ENCODE measurements at regions not wholly inside any gene's neighbourhood (a gene's known extent, or its start where the extent isn't known, plus 50 kb on each side); places are given as distances from the start of the nearest gene placed in this dataset.
"Not testable (repeated sequence)": the region's sequence is repeated elsewhere in the genome, so short reads cannot be mapped to it uniquely, and the experiment has no call there.

DNA sequence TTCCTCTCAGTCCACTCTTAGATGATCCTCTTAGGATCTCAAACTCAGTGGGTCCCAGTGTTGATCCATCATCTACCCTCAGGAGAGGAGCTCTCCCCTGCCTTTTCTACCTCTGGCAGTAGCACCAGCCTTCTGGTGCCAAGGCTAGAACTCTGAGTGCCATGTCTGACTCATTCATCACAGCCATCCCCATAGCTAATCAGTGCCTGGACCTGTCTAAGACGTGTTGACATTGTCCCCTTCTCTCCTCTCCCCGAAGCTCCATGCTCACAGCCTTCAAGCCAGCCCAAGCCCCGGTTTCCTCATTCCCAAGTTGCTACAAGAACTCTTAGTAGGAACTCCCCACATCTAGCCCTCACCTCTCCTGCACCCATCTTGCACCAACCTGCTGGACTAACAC is 73.5 kb upstream of the GRIN2A start:
- Histone ChIP-seq H3K9me3 (ENCODE audit: low read length) (no peaks in the 10 kb centered on the region), H3K4me2 (ENCODE audit: low read length) (no peak overlapping the region), H3K4me3 (ENCODE audit: low read depth, low read length, poor library complexity, severe bottlenecking) (no peak overlapping the region), H3K27ac (ENCODE audit: low read depth, low read length, poor library complexity, severe bottlenecking) (no peak overlapping the region), H4K20me1 (ENCODE audit: insufficient read depth, low read length) (no peaks in the 10 kb centered on the region), H3K79me2 (ENCODE audit: insufficient read depth, low read depth, low read length) (no peaks in the 10 kb centered on the region), H2AFZ (ENCODE audit: low read length) (no peak overlapping the region), H3K9me2 (ENCODE audit: insufficient read depth, low read length) (no peaks in the 10 kb centered on the region), H3K36me3 (ENCODE audit: insufficient read depth, low read length) (no peaks in the 10 kb centered on the region), H3K4me1 (ENCODE audit: insufficient read depth, low read length, poor library complexity, severe bottlenecking) (peaks cover 17% of the 10 kb centered on the region)
- BruUV-seq (replicated peaks): no TSS peak
- CTCF ChIA-PET (ENCODE audit: unreplicated experiment): interaction anchor here (2.7 kb wide), 1 partner anchor 255 kb away, joined by 11 read pairs; no protein-coding TSS in a partner anchor
- no peak for DNase-seq (ENCODE audit: low spot score)
- intact Hi-C loops (cut with micrococcal nuclease; ENCODE audit: unreplicated experiment): loop anchor here (1.0 to 5.0 kb wide), 3 partner anchors 57 to 482 kb away; no protein-coding TSS in a partner anchor
- POLR2A ChIA-PET: interaction anchor here (1.3 kb wide), 1 partner anchor 256 kb away, joined by 3 read pairs; no protein-coding TSS in a partner anchor
- TF ChIP-seq EZH2phosphoT487 (IDR thresholded peaks at IDR 0.05; ENCODE audit: borderline replicate concordance, low read depth, low read length): no peak
- TF ChIP-seq, protein P1, sequence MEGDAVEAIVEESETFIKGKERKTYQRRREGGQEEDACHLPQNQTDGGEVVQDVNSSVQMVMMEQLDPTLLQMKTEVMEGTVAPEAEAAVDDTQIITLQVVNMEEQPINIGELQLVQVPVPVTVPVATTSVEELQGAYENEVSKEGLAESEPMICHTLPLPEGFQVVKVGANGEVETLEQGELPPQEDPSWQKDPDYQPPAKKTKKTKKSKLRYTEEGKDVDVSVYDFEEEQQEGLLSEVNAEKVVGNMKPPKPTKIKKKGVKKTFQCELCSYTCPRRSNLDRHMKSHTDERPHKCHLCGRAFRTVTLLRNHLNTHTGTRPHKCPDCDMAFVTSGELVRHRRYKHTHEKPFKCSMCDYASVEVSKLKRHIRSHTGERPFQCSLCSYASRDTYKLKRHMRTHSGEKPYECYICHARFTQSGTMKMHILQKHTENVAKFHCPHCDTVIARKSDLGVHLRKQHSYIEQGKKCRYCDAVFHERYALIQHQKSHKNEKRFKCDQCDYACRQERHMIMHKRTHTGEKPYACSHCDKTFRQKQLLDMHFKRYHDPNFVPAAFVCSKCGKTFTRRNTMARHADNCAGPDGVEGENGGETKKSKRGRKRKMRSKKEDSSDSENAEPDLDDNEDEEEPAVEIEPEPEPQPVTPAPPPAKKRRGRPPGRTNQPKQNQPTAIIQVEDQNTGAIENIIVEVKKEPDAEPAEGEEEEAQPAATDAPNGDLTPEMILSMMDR (conservative IDR thresholded peaks at IDR 0.05; ENCODE audit: low read length): no peak

DNA sequence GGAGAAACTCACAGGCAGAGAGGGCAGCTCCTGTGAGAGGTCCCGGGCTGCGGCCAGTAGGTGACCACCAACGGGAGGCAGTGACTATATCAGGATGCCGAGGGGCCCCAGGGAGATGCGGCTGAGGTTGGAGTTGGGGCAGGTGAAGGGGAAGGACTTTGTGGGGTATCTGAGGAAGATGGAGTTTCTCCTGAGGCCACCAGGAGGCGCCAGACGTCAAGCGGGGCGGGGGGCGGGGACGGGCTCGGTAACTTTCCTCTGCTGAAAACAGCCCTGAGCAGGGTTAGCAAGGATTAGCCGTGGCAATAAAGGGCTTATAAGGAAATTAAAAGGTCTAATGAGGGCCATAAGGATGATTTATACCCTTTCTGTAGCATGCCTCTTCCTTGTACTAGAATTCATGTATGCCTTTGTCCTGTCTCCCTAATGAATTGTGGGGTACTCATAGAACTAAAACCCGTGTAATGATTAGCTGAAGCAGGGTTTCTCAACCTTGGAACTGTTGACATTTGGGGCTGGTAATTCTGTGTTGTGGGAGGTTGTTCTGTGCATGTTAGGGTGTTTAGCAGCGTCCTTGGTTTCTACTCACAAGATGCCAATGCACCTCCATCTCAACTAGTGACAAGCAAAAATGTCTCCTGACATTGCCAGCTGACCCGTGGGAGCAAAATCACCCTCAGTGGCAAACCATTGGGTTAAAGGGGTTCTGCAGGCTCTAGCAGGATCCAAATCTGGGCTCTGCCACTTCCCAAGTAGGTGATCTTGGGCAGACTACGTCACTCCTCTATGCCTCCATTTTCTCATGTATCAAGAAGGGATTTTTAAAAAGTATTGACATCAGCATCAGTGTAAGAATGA is 74.8 kb upstream of the GRIN2A start:
- no peaks in the 10 kb centered on the region for H3K9me2 ChIP-seq (ENCODE audit: insufficient read depth, low read length)
- POLR2A ChIA-PET: no interaction called here
- H3K4me1 ChIP-seq (ENCODE audit: insufficient read depth, low read length, poor library complexity, severe bottlenecking): peaks cover 17% of the 10 kb centered on the region
- peak overlapping the region; percentile 53 for H3K4me2 ChIP-seq (ENCODE audit: low read length)
- H3K4me3 ChIP-seq (ENCODE audit: low read depth, low read length, poor library complexity, severe bottlenecking): no peak overlapping the region
- no peaks in the 10 kb centered on the region for H3K9me3 ChIP-seq (ENCODE audit: low read length)
- no peaks in the 10 kb centered on the region for H4K20me1 ChIP-seq (ENCODE audit: insufficient read depth, low read length)
- H3K79me2 ChIP-seq (ENCODE audit: insufficient read depth, low read depth, low read length): no peaks in the 10 kb centered on the region
- CTCF ChIA-PET (ENCODE audit: unreplicated experiment): interaction anchor here (2.7 kb wide), 1 partner anchor 253 kb away, joined by 11 read pairs; no protein-coding TSS in a partner anchor
- intact Hi-C loops (cut with micrococcal nuclease; ENCODE audit: unreplicated experiment): loop anchor here (1.0 to 5.0 kb wide), 3 partner anchors 55 to 480 kb away; no protein-coding TSS in a partner anchor
- no peak for TF ChIP-seq EZH2phosphoT487 (IDR thresholded peaks at IDR 0.05; ENCODE audit: borderline replicate concordance, low read depth, low read length)
- TF ChIP-seq, protein P1 (conservative IDR thresholded peaks at IDR 0.05; ENCODE audit: low read length): peak; percentile 85
- peak overlapping the region; percentile 95 for H2AFZ ChIP-seq (ENCODE audit: low read length)
- no peaks in the 10 kb centered on the region for H3K36me3 ChIP-seq (ENCODE audit: insufficient read depth, low read length)
- peak; percentile 67 for DNase-seq (ENCODE audit: low spot score)
- no TSS peak for BruUV-seq (replicated peaks)
- H3K27ac ChIP-seq (ENCODE audit: low read depth, low read length, poor library complexity, severe bottlenecking): no peak overlapping the region

DNA sequence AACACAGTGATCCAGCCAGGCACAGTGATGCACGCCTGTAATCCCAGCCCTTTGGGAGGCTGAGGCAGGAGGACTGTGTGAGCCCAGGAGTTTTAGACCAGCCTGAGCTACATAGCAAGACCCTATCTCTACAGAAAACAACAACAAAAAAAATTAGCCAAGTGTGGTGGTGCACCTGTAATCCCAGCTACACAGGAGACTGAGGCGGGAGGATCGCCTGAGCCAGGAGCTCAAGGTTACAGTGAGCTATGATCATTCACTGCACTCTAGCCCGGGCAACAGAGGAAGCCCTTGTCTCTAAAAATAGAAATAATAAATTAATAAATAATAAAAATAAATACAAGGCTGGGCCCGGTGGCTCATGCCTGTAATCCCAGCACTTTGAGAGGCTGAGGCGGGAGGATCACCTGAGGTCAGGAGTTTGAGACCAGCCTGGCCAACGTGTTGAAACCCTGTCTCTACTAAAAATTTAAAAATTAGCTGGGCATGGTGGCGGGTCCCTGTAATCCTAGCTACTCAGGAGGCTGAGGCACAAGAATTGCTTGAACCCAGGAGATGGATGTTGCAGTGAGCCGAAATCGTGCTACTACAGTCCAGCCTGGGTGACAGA is 75.5 kb upstream of the GRIN2A start:
- H3K9me2 ChIP-seq (ENCODE audit: insufficient read depth, low read length); H3K4me3 ChIP-seq (ENCODE audit: low read depth, low read length, poor library complexity, severe bottlenecking); H3K79me2 ChIP-seq (ENCODE audit: insufficient read depth, low read depth, low read length); POLR2A ChIA-PET; H4K20me1 ChIP-seq (ENCODE audit: insufficient read depth, low read length); DNase-seq (ENCODE audit: low spot score); BruUV-seq (replicated peaks); H3K27ac ChIP-seq (ENCODE audit: low read depth, low read length, poor library complexity, severe bottlenecking); H3K36me3 ChIP-seq (ENCODE audit: insufficient read depth, low read length); H3K9me3 ChIP-seq (ENCODE audit: low read length): not testable (repeated sequence)
- CTCF ChIA-PET (ENCODE audit: unreplicated experiment): interaction anchor here (2.7 kb wide), 1 partner anchor 253 kb away, joined by 11 read pairs; no protein-coding TSS in a partner anchor
- H2AFZ ChIP-seq (ENCODE audit: low read length): peak overlapping the region; percentile 95
- peaks cover 17% of the 10 kb centered on the region for H3K4me1 ChIP-seq (ENCODE audit: insufficient read depth, low read length, poor library complexity, severe bottlenecking)
- intact Hi-C loops (cut with micrococcal nuclease; ENCODE audit: unreplicated experiment): loop anchor here (5.0 kb wide), 2 partner anchors 55 to 480 kb away; no protein-coding TSS in a partner anchor
- peak overlapping the region; percentile 53 for H3K4me2 ChIP-seq (ENCODE audit: low read length)

DNA sequence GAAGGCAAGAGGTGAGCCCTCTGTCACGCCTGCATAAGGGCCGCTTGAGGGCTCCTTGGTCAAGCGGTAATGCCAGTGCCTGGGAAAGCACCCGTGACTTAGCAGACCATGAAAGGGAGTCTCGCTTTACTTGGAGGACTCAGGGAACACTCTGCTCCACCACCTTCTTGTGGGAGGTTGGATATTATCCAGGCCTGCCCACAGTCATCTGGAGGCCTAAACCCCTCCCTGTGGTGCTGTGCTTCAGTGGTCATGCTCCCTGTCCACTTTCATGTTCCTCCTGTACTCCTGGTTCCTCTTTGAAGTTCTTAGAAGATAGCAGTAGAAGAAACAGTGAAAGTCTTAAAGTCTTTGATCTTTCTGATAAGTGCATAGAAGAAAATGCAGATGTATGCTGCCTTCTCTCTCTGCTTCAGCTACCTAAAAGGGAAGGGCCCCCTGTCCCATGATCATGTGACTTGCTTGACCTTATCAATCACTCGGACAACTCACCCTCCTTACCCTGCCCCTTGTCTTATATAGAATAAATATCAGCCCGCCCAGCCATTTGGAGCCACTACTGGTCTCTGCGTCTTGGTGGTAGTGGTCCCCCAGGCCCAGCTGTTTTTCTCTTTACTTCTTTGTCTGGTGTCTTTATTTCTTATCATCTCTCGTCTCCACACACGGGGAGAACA is 76.8 kb upstream of the GRIN2A start:
- H3K9me2 ChIP-seq (ENCODE audit: insufficient read depth, low read length); H3K4me3 ChIP-seq (ENCODE audit: low read depth, low read length, poor library complexity, severe bottlenecking); H3K27ac ChIP-seq (ENCODE audit: low read depth, low read length, poor library complexity, severe bottlenecking); H4K20me1 ChIP-seq (ENCODE audit: insufficient read depth, low read length); BruUV-seq (replicated peaks); H2AFZ ChIP-seq (ENCODE audit: low read length); DNase-seq (ENCODE audit: low spot score); H3K4me2 ChIP-seq (ENCODE audit: low read length); H3K9me3 ChIP-seq (ENCODE audit: low read length); CTCF ChIA-PET (ENCODE audit: unreplicated experiment); H3K79me2 ChIP-seq (ENCODE audit: insufficient read depth, low read depth, low read length); H3K36me3 ChIP-seq (ENCODE audit: insufficient read depth, low read length): not testable (repeated sequence)
- peaks cover 17% of the 10 kb centered on the region for H3K4me1 ChIP-seq (ENCODE audit: insufficient read depth, low read length, poor library complexity, severe bottlenecking)
- intact Hi-C loops (cut with micrococcal nuclease; ENCODE audit: unreplicated experiment): loop anchor here (5.0 kb wide), 2 partner anchors 53 to 478 kb away; no protein-coding TSS in a partner anchor
- POLR2A ChIA-PET: interaction anchor here (0.6 kb wide), 1 partner anchor 1108 kb away, joined by 4 read pairs; no protein-coding TSS in a partner anchor

Data from OCI-LY7 (cell line).